ENCODE measurements at regions not wholly inside any gene's neighbourhood (a gene's known extent, or its start where the extent isn't known, plus 50 kb on each side); places are given as distances from the start of the nearest gene placed in this dataset.

DNA sequence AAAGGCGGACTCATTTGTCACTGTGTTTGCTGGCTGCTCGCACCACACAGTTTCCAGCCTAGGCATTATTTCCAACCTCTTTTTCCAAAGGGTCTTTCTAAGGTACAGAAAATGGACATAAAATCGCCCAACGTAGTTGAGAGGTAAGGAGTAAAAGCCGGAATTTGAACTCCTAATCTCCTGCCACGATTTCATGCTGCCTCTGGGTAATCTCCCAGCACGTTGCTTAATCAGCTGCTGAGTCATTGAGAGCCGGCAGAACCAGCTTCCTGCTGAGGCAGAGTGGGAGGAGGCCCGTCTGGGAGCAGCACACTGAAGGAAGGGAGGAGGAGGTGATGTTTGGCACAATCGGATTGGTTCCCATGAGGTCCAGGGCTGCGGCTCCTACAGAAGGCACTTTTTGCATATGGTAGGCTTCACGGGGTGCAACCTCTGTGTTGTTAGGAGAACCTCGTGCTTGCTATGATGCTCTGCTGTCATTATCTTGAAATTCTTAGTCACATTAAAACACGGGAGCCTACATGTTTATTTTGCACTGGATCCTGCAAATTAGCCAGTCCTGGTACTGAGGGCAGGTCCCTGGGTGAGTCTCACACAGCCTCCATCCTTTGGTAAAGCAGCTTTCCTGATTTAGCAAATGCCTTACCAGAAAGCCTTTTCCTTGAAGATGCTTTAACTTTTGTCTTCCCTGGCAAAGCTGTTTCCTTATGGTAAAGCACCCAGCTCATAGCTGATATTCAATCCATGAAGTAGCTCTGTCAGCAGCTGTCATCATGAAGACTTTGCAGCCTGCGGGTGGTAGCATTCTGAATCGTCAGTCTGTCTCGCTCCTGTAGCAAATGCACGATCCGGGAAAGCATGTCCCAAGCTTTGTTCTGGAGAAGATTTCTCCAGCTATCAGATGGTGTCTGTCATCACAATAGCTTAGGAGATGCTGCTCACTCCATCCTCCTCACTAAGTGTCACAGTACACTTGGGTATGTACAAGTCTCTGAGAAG, 191.6 kb upstream of the MSX2 start:
- Histone ChIP-seq H3K27me3 (ENCODE audit: control insufficient read depth in 4 of 4, insufficient read depth in 4 of 4, low read length in 3 of 4) (peaks cover 0 to 3% (median 0%) of the 10 kb centered on the region in 4 donors), H3K9me3 (ENCODE audit: control insufficient read depth in 4 of 4, low read length in 3 of 4) (peaks cover 0 to 2% (median 0%) of the 10 kb centered on the region in 4 donors), H3K4me3 (ENCODE audit: low read depth in 1 of 3, low read length in 3 of 3) (no peak overlapping the region), H3K36me3 (ENCODE audit: control insufficient read depth in 4 of 4, insufficient read depth in 3 of 4, low read depth in 1 of 4, low read length in 3 of 4) (no peaks in the 10 kb centered on the region), H3K4me1 (ENCODE audit: control insufficient read depth in 4 of 4, insufficient read depth in 4 of 4, low read length in 3 of 4) (no peaks in the 10 kb centered on the region), H3K9ac (ENCODE audit: low read depth in 1 of 2, low read length in 2 of 2) (no peak overlapping the region), H3K27ac (ENCODE audit: low read depth in 1 of 2, low read length in 2 of 2) (no peak overlapping the region)
- DNase-seq (ENCODE audit: low spot score): peak; percentile 36
- TF ChIP-seq HNF4A (conservative IDR thresholded peaks at IDR 0.05) (no peak), TAF1 (conservative IDR thresholded peaks at IDR 0.05) (no peak), RAD21 (IDR thresholded peaks at IDR 0.05) (no peak), NR2F2 (IDR thresholded peaks at IDR 0.05) (no peak), FOXA2 (IDR thresholded peaks at IDR 0.05) (no peak), RXRA (IDR thresholded peaks at IDR 0.05) (no peak), ATF3 (IDR thresholded peaks at IDR 0.05) (no peak), EGR1 (IDR thresholded peaks at IDR 0.05; ENCODE audit: low read depth in 2 of 2) (no peak), CTCF (IDR thresholded peaks at IDR 0.05; ENCODE audit: low read depth, low read length, missing input control) (no peak), YY1 (IDR thresholded peaks at IDR 0.05) (no peak), HNF4G (IDR thresholded peaks at IDR 0.05) (no peak), JUND (IDR thresholded peaks at IDR 0.05) (no peak), ZBTB33 (IDR thresholded peaks at IDR 0.05) (no peak), FOXA1 (IDR thresholded peaks at IDR 0.05) (no peak), MAX (IDR thresholded peaks at IDR 0.05) (no peak), SP1 (IDR thresholded peaks at IDR 0.05) (no peak), GABPA (IDR thresholded peaks at IDR 0.05 in 1 of 2, conservative IDR thresholded peaks at IDR 0.05 in 1 of 2) (no peak)
- TF ChIP-seq, protein P1, sequence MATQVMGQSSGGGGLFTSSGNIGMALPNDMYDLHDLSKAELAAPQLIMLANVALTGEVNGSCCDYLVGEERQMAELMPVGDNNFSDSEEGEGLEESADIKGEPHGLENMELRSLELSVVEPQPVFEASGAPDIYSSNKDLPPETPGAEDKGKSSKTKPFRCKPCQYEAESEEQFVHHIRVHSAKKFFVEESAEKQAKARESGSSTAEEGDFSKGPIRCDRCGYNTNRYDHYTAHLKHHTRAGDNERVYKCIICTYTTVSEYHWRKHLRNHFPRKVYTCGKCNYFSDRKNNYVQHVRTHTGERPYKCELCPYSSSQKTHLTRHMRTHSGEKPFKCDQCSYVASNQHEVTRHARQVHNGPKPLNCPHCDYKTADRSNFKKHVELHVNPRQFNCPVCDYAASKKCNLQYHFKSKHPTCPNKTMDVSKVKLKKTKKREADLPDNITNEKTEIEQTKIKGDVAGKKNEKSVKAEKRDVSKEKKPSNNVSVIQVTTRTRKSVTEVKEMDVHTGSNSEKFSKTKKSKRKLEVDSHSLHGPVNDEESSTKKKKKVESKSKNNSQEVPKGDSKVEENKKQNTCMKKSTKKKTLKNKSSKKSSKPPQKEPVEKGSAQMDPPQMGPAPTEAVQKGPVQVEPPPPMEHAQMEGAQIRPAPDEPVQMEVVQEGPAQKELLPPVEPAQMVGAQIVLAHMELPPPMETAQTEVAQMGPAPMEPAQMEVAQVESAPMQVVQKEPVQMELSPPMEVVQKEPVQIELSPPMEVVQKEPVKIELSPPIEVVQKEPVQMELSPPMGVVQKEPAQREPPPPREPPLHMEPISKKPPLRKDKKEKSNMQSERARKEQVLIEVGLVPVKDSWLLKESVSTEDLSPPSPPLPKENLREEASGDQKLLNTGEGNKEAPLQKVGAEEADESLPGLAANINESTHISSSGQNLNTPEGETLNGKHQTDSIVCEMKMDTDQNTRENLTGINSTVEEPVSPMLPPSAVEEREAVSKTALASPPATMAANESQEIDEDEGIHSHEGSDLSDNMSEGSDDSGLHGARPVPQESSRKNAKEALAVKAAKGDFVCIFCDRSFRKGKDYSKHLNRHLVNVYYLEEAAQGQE (IDR thresholded peaks at IDR 0.05): no peak
- 23% methylated on average over 19 of the region's 19 CpGs for WGBS
